HG02610 (cell line): ENCODE measurements at regions not wholly inside any gene's neighbourhood (a gene's known extent, or its start where the extent isn't known, plus 50 kb on each side); places are given as distances from the start of the nearest gene placed in this dataset.
"Not testable (repeated sequence)": the region's sequence is repeated elsewhere in the genome, so short reads cannot be mapped to it uniquely, and the experiment has no call there.

Experiments used
- ATAC-seq: cut with Tn5 transposase; IDR thresholded peaks from one replicate; pipeline ENCODE4 v1.9.1; 2021; ENCODE audit warnings: mild to moderate bottlenecking, moderate library complexity; ENCODE audit not compliant: unreplicated experiment

DNA sequence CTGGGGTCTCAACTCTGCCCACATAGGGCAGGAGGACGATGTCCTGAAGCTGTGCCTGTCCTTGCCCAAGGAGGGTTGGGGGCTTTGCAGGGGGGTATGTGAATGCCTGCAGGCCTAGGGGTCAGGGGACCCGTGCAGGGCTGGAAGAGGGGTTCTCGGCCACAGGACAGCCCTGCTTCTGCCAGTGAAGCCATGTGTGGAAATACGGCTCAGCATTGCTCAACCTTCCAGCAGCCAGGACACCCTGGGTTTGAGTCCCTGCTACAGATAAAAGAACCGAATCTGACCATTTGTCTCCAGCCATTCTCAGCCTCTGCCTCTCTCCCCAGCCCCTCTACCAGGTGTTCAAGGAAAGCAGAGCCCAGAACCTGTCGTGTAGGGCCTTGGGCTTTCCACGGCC, 61.9 kb upstream of the SULF2 start:
- ATAC-seq: not testable (repeated sequence)

DNA sequence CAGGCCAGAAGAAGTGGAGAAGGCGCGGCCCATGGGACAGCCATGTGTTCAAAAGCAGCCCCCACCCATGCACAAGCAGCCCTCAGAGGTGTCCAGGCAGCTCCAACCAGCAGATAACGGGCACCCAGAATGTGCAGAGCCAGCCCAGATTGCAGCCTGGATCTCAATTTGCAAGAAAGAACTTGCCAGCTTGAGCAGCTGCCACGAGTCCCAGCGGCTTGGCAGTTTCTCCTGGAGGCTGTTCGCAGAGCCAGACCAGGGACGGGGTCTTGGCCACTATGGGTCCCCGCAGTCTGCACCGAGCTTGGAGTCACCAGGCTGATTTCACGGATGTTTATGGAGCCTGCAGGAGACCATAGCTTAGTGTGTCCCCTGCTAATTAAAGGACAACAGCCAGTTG, 61.4 kb upstream of the SULF2 start:
- not testable (repeated sequence) for ATAC-seq

DNA sequence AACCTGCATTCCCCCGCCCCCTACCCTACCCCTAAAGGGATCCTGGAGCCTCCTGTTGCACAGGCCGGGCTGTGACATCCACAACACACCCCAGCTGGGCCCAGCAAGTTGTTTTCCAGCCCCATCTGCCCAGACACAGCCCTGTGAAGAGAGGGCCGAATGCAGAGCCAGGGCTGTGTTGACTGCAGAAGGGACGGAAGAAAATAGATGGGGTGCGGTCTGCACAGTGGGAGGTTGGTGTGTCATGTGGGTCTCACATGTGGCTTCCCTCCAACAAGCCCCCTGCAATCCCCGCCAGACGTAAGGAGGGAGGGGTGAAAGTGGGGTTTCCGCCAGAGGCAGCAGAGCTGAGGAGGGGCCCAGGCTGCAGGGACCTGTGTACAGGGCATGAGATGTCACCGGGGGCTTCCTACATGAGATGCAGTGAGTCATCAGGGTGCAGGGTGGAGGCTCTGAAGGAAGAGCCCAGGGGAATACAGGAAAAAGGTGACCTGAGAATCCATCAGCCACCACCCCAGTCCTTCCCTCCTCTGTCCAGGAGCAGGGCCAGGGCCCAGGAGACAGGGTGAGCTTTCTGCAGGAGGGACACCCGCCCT, 60.2 kb upstream of the SULF2 start:
- not testable (repeated sequence) for ATAC-seq

- not testable (repeated sequence) for ATAC-seq
Measured at GRCh38 chr20:47844568-47844906, 59.3 kb upstream of the SULF2 start.

- ATAC-seq: no peak
Measured at GRCh38 chr20:47843886-47844567, 58.7 kb upstream of the SULF2 start.

DNA sequence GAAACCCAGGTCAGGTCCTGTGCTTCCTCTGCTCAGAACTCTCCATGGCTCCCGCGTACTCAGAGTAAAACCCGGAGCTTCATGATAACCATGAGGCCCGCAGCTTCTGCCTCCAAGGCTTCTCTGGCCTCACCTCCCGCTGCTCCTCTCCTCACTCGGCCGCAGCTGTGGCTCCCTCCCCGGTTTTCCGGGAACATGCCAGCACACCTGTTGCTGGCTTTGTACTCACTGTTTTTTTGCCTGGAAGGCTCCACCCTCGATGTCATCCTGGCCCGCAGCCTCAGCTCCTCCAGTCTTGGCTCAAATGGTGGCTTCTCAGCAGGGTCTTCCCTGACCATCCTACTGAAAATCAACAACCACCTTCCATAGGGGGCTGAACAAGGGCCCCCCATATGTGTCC, 57.7 kb upstream of the SULF2 start:
- ATAC-seq: not testable (repeated sequence)

DNA sequence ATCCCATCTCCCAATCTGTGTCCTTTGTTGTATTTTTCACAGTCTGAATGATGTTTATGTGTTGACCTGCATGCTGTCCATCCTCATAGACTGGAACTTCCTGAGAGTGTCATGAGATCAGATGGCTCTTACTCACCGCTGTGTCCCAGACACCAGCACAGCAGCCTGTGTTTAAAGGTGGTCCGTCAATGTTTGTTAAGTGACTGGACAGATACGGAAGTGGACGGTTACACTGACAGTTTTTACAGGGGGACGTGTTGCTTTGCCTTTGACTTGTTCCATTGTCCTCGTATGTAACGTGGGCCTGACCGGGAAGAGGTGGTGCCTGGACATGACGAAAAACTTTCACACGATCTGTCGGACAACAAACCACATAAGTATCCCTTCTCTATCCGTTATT, 56.7 kb upstream of the SULF2 start:
- not testable (repeated sequence) for ATAC-seq

DNA sequence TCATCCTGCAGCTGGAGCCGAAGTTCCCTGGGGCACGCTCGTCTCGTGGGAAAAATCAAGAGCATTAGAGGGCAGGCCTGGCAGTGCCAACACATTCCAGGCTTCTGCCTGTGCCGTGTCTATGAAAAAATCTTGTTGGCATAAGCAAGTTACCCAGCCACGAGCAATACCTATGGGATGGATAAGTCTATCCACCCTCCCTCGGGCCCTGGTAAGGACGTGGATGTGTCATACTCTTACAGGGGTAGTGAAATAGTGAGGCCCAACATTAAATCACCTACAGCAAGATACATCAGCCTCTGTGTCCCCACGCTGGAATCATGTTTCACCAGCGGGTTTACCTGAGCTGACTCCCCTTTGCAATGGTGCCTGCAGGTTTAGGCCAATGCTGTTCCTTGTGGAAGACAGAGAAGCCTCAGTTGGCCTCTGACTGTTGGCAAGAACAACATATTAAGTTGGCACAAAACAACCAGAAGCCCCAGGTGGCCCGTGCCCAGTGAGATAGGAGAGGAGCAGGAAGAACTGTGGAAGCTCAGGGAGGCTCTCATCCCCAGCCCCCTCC, 51.1 kb upstream of the SULF2 start:
- ATAC-seq: not testable (repeated sequence)
